Erythroblast (primary cell): ENCODE measurements at regions not wholly inside any gene's neighbourhood (a gene's known extent, or its start where the extent isn't known, plus 50 kb on each side); places are given as distances from the start of the nearest gene placed in this dataset.

ENCODE experiments used
- GATA1 ChIP-seq: IDR thresholded peaks from 2 replicates; pipeline ENCODE4 v1.6.1; 2011; ENCODE audit warnings: low read depth, mild to moderate bottlenecking, control low read depth, low read length, moderate library complexity
- POLR2A ChIP-seq: IDR thresholded peaks from 2 replicates; pipeline ENCODE4 v1.6.1; 2011; ENCODE audit warnings: mild to moderate bottlenecking, low read length

DNA sequence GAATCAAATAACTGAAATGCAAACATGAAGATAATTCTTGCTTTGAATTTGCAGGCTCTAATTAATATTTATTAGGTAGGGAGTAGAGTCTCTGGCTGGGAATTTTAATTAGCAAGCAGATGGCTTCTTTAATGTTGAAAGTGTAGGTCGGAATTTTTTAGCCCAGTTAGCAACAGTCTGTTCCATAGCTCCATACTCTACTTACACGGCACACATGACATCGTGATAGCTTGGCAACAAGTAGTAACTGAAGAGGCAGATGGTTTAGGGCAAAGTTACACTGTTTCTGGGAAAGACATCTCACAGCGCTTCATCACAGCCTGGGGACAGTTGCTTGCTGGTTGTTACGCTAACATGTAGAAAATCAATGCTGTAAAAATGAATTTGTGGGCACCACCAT, 710.7 kb downstream of the GALC start:
- TF ChIP-seq POLR2A (no peak), GATA1 (no peak)
